ENCODE measurements at regions not wholly inside any gene's neighbourhood (a gene's known extent, or its start where the extent isn't known, plus 50 kb on each side); places are given as distances from the start of the nearest gene placed in this dataset.

DNA sequence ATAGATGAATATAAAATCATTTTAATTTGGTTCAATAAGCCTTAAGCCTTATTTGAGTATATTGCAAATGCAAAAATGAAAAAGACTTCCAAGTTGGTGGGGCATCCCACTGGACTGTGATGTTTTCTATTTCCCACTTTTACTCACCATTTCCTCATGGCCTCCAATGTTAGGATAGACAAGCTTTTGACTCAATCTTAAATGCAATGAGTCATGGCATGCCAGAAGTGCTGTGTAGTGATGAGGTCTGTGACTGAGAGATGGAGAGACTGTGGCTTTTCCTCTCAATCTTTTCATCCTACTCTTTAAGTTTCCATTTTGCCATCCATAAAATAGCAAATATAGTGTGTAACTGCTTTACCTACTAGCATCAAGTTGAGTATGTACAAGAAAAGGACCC is 1401.2 kb upstream of the CELF4 start:
- TF ChIP-seq, protein P1, sequence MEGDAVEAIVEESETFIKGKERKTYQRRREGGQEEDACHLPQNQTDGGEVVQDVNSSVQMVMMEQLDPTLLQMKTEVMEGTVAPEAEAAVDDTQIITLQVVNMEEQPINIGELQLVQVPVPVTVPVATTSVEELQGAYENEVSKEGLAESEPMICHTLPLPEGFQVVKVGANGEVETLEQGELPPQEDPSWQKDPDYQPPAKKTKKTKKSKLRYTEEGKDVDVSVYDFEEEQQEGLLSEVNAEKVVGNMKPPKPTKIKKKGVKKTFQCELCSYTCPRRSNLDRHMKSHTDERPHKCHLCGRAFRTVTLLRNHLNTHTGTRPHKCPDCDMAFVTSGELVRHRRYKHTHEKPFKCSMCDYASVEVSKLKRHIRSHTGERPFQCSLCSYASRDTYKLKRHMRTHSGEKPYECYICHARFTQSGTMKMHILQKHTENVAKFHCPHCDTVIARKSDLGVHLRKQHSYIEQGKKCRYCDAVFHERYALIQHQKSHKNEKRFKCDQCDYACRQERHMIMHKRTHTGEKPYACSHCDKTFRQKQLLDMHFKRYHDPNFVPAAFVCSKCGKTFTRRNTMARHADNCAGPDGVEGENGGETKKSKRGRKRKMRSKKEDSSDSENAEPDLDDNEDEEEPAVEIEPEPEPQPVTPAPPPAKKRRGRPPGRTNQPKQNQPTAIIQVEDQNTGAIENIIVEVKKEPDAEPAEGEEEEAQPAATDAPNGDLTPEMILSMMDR (IDR thresholded peaks at IDR 0.05 in 8 of 11, conservative IDR thresholded peaks at IDR 0.05 in 3 of 11), result no peak
- TF ChIP-seq POLR2AphosphoS5 (IDR thresholded peaks at IDR 0.05), result no peak
- no peak for TF ChIP-seq POLR2A (IDR thresholded peaks at IDR 0.05)
